NCI-H1694 (cell line): ENCODE measurements at regions not wholly inside any gene's neighbourhood (a gene's known extent, or its start where the extent isn't known, plus 50 kb on each side); places are given as distances from the start of the nearest gene placed in this dataset.

ENCODE experiments used
- DNase-seq: peaks from one replicate; lab custom pipeline; 2025; lab: John Stamatoyannopoulos, UW

DNA sequence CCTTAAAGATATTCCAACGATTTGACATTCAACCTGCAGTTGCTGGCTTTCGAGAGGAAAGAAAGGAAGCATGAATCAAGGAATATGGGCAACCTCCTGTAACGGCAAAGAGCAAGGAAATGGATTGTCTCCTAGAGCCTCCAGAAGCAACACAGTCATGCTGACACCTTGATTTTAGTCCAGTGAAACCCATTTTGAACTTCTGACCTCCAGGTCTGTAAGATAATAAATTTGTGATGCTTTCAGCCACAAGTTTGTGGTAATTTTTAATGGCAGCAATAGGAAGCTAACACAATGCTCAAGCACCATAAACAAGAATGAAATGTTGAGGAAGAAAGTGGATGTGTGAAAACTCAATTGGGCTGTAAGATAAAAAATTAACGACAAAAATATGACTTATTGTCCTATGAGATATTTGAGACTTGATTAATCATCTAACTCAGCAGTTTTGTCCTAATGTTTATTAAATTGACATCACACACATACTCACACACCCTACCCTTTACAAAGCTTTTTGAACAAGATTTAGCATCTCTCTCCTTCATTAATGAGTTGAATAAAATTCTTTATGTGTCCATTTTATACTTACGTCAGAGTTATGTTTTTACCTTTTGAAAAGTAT is 857.2 kb upstream of the INTU start:
- DNase-seq = no peak

DNA sequence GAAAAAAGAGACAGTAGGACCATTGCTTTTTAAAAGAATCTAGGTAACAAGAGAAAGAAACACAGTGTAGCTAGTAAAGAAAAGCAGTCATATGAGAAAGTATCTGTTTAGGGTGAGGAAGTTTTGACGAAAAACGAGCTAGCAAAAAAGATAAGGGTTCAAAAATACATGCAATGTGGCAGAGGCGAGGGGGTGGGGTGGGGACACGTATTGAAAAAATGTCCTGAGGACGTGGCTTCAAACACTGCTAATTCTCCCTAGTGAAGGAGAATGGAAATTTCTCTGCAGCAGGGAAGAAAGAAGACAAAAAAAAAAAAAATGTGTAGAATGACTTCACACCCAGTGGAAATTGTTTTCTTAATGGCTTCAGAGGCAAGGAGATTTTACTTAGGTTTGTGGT is 856.4 kb upstream of the INTU start:
- DNase-seq = no peak

DNA sequence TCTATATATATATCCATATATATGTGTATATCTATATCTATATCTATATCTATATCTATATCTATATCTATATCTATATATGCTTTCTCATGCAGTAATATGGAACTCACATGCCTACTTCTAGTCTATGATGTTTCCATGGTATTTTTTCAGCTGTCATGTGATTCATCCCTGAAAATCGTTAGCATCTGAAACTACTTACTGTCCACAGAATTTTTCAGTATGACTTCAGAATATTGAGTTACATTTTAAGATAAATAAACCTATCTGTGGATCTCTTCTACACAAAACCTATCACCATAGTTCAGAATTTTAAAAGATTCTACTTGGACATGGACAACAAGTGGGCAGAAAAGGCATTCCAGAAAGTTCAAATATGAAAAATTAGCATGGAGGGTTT is 855.1 kb upstream of the INTU start:
- no peak for DNase-seq

DNA sequence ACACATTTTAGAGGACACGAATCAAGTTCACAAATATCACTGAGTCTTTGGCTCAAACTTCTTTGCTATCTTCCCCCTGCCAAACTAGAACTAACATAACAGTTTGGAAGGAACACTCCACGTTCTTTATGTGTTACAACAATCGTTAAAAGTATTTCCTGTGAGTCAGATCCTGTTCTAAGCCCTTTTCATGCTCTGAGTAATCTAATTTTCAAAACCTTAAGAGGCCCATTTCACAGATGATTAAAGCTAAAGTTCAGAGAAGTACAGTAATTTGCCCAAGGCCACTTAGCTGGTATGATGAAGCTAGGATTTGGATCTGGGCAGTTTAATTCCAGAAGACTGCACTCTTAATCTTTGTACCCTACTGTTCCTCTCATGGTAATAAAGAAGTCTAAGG is 854.4 kb upstream of the INTU start:
- no peak for DNase-seq

DNA sequence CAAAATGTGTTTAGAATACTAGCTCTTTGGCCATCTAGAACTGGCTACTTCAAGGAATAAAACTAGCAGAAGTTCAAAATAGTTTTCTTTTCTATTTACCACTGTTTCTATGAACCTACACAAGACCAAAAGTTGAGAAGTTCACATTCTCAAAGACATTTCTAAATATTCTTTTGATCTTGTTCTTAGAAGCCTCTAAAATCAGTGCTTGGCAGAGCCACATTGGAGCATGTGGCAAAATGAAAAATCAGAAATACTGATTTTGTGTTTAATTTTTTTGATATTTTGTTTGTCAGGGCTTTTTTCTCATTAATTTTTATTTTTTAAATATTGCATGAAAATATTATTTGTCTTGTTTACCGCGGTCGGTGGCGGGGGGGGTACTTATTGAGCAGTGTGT is 853.8 kb upstream of the INTU start:
- no peak for DNase-seq

DNA sequence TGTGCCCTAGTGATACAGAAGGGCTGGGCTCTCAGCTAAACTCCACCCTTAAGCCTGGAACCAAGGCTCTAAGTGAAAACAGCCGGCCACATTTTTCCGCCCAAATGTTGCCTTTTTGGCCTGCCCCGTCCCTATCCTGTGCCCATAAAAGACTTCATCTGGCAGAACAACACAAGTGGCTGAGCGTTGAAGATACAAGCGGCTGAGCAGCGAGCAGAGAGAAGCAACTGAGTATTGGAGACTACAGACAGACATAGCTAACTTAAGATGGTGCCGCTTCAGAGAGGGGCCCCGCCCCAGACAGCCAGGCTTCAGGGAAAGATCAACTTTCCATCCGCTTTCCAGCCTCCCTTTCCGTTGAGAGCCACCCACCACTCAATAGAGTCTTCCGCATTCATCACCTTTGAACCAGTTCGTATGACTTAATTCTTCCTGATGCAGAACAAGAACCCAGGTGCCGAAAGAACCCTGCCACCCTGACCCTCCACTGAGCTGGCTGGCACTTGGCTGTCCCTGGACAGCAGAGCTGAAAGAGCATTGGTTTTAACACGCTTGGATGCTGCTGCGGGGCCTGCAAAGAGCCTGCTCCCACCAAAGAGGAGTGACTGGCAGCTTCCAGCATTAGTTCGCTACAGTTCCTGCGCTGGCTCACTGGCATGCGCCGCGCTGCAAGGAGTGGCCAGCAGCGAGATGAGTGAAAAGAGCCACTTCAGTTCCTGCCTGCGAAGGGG is 853.2 kb upstream of the INTU start:
- no peak for DNase-seq

DNA sequence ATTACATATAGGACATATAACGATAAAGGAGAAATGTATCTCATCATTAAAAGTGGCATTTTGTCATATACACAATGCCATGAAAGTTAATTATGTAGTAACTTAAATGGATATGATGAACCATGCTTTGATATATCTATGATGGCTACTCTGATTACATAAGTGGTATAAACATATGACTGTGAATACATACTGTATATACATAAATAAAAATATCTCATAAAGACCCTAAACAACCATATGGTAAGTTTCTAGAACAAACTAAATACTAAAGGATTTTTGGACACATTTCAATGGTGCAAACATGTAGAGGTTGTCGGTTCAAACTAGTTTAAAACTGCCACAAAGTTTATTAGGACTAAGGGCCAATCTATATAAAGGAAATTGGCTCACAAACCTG is 849.6 kb upstream of the INTU start:
- DNase-seq = no peak

DNA sequence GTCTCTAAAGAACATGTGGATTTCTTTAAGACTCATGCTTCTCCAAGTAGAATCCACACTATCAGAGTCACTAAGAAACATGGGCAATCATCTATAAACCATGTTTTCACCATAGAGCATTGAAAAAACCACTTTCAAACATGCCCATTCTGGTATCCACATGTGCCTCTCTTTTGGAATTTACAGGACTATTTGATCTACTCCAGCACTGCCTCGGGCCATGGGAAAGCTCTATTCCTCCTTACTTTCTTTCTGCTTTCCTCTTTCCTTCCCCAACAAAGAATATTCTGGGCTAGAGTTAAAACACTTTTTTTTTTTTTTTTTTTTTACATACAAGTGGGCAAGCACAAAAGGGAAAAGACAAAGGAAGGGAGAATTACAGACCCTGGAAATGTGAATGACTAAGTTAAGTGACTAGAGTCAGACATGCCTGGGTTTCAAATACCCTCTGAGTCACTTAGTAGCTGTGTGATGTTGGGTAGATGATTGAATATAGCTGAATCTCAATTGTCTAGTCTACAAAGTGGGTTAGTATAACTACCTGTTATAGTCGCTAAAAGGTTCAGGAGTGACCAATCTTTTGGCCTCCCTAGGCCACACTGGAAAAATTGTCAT is 847.7 kb upstream of the INTU start:
- no peak for DNase-seq

DNA sequence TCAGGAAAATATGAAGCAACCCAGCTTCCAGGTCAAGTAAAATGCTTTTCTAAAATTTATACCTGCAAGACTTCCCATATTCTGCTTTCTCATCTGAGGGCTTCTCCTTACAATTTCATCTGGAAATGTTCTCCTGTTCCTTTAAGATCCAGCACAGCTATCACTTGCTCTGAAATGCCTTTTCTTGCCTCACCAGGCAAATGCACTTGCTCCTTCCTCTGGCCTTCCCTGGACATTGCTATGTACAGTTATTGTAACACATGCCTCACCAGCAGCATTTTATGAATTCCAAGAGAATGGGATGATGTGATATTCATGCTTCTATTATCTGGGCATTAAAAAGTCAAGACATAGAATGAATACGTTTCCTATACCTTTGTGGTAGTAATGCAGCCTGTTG is 842.1 kb upstream of the INTU start:
- no peak for DNase-seq

DNA sequence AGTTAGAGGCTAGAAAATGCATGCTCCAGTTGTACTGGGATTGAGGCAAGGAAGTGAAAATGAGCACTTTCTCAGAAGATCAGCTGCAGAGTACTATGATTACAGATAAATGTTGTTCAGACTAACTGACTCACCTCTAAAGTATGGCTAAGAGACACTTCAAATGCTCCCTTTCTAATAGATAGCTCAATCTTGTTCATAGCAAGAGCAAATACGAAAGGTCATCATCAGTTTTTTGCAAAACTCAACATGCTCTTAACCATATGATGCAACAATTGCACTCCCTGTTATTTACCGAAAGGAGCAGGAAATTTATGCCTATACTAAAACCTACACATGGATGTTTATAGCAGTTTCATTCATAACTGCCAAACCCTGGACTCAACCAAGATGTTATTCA is 838.4 kb upstream of the INTU start:
- no peak for DNase-seq

DNA sequence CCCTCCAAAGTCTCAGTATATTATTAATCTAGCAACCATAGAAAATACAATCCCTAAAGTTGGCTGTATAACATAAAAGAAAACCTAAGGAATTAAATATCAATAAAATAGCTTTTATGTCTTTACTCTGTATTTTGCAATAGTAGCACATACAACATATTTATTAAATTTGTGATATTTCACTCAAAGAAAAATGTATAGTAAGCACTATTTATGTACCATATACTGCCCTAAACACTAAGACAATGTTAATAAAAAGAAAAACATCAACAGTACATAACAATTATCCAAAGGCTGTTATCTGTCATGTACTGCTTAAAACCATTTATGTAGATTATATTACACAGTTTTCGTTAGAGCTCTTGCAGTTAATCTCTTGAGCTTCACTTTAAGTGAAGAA is 834.5 kb upstream of the INTU start:
- no peak for DNase-seq

DNA sequence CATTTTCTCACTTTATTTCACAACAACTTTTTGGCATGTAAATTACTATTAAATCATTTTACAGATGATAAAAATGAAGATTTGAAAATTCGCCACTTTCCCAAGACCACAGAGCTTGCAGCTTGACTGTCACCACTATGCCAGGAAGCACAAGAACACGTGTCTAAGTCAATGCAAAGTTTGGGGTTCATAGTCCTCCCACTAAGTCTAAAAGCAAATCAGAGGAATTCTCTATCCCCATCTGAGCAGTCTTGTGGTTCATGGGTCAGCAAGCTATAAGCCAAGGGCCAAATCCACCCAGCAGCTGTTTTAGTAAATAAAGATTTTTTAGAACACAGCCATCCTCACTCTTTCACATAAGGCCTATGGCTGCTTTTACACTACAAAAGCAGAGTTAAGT is 833.3 kb upstream of the INTU start:
- DNase-seq = no peak

DNA sequence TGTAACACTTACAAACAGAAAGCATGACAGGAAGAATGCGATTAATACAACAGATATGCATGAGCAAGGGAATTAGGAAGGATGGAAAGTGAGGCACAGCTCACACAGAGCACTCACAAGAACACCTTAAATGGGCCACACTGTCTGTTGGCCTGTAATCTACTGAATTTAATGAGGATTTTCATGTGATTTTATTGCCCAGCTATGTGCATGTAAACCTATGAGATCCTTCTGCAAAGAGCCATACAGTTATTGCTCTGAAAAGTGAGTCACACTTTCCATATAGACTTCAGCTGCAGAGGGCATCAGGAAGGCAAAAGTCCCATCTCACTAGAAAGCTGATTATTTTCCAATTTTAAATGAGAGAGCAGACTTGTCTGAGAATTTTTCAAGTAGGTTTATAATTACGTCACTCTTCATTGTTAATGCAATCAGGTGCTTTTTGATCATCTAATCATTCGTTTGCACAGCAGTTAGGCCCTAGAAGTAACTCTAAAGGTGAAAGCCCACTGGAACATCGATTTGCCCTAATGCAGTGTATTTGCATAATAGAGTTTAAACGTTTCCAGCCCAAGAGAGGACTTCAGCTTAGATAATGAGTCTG is 832.7 kb upstream of the INTU start:
- DNase-seq = no peak

DNA sequence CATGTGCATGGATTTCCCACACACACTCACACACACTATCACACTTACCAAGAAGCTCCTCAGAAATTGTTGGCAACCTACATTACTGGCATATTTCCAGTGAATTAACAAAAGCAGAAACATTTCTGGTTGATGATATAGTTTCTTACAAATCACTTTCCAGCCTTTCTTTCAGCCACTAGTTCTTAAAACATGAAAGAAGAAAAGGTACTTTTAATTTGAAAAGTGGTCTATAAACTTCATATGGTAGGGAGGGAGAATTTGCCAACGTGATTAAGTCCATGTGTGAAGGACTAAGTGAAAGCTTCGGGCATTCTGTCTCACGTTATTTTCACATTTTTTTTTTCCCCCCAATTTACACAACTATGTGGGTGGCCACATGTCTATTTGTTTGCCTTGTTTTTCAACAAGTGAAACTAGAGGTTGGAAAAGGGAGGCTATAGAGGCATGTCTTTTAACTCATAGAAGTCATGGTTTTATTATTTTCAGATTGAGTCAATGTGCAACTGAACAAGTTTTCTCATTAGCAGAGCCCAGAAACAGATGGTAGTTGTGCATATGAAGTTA is 832.1 kb upstream of the INTU start:
- DNase-seq = no peak

DNA sequence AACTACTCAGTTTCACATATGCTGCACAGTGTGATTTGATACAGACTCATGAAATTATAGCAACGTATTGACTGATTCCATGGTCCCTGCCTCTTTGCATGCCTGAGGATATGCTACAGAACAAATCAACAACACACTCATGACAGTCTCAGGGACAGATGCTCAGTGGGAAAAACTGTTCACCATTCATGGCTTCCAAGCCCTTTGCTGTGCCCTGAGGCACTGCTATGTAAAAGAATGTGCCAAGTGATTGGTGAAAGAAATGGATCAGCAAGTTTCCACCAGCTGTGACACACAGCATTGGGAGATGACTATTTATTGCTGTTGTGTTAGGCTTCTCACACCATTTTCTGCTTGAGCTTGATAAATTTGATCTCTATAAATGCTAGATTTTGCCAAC is 825.6 kb upstream of the INTU start:
- DNase-seq = no peak

DNA sequence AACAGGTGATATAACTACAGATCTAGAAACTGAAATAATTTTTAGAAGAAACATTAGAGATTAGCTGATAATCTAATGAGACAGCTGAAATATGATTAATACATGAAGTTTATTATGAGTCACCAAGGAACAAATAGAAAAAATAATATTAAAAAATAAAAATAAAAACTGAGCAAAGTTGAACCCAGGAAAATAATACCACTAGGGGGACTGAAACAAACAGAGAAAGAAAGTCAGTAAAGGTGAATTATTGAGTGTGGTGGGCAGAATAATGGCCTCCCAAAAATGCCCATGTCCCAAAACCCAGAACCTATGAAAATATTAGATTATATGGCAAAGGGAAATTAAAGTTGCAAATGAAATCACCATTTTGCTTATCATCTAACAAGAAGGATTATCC is 820.7 kb upstream of the INTU start:
- DNase-seq = no peak

DNA sequence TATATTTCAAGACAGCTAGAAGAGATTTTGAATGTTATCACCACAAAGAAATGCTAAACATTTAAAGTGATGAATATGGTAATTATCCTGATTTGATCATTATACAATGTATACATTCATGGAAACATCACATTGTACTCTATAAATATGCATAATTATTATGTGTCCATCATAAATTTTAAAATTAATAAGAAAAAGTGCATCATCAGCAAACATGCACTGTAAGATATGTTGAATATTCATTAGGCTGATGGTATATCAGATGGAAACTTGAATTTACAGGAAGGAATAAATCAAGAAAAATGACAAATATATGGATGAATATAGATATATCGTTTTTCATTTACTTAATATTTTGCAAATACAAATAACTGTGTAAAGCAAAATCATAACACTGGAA is 812.1 kb upstream of the INTU start:
- no peak for DNase-seq

DNA sequence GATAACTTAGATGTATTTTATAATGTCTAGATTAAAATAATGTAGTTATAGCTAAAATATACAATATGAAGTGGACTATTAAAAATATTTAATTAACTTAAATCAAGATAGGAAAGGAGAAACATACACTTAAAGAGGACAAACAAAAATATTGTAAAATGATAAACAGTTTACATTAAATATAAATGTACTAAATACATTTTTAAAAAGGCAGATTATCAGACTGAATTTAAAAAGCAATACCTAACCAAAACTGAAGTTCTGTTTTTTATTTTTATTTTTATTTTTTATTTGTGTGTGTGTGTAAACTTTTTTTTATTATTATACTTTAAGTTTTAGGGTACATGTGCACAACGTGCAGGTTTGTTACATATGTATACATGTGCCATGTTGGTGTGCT is 811.6 kb upstream of the INTU start:
- DNase-seq = no peak

DNA sequence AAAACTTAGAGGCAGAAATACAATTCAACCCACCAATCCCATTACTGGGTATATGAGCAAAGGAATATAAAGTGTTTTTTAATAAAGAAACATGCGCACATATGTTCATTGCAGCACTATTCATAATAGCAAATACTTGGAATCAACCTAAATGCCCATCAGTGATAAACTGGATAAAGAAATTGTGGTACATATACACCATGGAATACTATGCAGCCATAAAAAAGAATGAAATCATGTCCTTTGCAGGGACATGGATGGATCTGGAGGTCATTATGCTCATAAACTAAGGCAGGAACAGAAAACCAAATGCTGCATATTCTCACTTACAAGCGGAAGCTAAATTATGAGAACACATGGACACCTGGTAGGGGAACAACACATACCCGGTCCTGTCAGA is 807.7 kb upstream of the INTU start:
- DNase-seq = no peak

DNA sequence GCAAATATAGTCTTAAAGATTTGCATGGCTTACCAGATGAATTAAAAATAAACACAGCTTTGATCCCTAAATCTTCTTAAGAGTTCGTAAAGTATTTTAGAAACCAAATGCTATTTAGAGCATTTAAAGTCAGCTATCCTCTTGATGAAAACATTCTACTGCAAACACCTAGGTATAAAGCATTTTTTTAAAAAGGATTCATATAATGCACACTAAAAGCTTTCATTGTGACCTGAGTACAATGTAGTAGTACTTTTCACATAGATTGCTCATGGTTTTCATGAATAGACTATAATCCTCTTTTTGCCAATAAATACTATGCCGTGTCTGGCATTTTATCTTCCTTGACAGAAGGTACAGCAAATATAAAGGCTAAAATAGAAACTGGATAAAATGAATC is 805.1 kb upstream of the INTU start:
- DNase-seq = no peak

DNA sequence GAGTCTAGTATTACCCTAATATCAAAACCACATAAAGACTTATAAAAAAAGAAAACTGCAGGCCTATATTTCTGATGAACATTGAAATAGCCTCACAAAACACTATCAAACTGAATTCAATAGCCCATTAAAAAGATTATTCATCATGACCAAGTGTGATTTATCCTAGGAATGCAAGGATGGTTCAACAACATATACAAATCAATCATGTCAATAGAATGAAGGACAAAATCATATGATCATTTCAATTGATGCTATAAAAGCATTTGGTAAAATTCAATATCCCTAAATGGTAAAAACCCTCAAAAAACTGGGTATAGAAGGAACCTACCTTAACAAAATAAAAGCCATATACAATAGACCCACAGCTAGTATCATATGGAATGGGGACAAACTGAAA is 797.9 kb upstream of the INTU start:
- no peak for DNase-seq

DNA sequence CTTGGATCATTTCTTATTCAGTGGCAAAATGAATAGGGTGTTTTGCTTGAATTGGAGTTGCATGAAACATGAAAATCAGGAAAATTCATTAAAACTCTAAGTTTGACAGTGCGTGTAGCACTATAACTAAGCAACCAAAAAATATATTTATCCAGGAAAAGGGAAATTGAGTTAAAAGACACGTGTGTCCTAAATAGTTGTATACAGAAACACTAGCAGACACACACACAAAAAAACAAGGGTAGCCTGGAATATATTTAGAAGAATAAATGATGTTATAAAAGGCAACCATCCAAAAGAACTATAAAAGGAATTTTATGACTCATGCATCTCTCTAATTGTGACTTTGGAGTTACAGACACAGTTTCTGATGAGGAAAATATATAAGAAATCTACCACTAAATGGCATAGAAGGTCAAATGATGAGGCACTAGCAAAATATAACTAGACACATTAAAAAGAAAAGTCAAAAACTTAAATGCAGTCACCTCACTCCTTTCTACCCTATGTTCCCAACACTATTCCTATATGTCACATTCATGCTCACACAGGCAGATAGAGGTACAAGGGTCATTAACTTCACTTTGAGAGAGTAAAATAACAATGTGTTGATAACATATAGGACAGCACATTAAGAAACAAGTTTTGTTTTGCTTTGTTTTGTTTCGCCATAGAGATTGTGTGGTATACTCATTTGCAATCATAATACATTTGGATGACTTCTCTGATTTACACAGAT is 793.6 kb upstream of the INTU start:
- DNase-seq = no peak
